ENCODE measurements at regions not wholly inside any gene's neighbourhood (a gene's known extent, or its start where the extent isn't known, plus 50 kb on each side); places are given as distances from the start of the nearest gene placed in this dataset.

DNA sequence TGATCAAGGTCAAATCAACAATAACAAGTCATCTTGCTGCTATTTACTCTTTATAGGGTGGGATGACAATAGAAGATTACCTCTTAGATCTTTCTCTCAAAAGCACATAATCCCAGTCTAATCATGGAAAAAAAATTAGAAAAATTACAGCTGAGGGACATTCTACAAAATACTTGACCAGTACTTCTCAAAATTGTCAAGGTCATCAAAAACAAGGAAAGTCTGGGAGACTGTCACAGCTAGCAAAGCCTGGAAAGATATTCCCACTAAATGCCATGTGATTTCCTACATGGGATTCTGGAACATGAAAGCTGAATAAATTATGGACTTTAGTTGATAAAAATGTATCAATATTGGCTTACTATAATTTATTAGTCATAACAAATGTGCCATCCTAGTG is 276.2 kb downstream of the RNF144A start:
- intact Hi-C loops (cut with DNase I, micrococcal nuclease): no loop called here
- H3K4me3 ChIP-seq: no peak overlapping the region
- no peaks in the 10 kb centered on the region for H3K9me3 ChIP-seq
- TF ChIP-seq, protein P1, sequence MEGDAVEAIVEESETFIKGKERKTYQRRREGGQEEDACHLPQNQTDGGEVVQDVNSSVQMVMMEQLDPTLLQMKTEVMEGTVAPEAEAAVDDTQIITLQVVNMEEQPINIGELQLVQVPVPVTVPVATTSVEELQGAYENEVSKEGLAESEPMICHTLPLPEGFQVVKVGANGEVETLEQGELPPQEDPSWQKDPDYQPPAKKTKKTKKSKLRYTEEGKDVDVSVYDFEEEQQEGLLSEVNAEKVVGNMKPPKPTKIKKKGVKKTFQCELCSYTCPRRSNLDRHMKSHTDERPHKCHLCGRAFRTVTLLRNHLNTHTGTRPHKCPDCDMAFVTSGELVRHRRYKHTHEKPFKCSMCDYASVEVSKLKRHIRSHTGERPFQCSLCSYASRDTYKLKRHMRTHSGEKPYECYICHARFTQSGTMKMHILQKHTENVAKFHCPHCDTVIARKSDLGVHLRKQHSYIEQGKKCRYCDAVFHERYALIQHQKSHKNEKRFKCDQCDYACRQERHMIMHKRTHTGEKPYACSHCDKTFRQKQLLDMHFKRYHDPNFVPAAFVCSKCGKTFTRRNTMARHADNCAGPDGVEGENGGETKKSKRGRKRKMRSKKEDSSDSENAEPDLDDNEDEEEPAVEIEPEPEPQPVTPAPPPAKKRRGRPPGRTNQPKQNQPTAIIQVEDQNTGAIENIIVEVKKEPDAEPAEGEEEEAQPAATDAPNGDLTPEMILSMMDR (IDR thresholded peaks at IDR 0.05): no peak
- ATAC-seq: no peak
- no peak for DNase-seq
- H3K36me3 ChIP-seq (ENCODE audit: low read depth): no peaks in the 10 kb centered on the region
- no peaks in the 10 kb centered on the region for H3K4me1 ChIP-seq (ENCODE audit: low read depth)

DNA sequence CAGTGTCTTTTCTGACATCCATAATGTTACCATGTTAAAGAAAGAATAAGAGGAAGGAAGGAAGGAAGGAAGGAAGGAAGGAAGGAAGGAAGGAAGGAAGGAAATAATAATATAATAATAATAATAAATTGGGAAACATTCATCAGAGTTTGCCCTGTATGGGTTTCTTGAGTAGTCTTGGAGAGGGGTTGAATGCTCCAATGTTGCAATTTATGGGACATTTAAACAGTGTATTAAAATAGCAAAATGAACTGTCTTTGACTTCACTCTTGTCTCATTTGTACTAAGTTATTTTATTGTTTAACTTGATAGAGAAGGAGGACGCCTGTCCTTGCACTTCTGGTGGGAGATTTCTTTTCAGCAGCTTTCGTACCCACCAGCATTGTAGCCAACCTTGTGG is 277.7 kb downstream of the RNF144A start:
- DNase-seq: no peak
- TF ChIP-seq, protein P1 (IDR thresholded peaks at IDR 0.05): no peak
- intact Hi-C loops (cut with DNase I, micrococcal nuclease): no loop called here
- H3K9me3 ChIP-seq: no peaks in the 10 kb centered on the region
- no peaks in the 10 kb centered on the region for H3K4me1 ChIP-seq (ENCODE audit: low read depth)
- no peak overlapping the region for H3K4me3 ChIP-seq
- no peak for ATAC-seq
- H3K36me3 ChIP-seq (ENCODE audit: low read depth): no peaks in the 10 kb centered on the region

DNA sequence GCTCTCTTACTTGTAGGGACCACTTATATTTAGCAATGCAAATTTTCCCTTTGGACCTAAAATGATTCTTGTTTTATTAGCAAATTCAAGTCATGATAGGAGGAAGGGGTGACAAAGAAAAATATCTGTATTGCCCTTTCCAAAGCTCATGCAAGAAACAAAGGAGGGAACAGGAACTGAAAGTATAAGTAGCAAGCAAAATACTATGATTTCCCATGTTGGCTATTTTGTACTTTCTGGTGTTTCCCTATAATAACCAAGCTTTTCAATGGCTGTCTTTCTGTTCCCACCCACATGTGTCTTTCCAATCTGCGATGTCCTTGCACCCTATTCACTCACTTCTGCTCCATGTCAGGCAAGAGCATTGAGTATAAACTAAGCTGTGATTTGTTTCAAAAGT is 279.7 kb downstream of the RNF144A start:
- intact Hi-C loops (cut with DNase I, micrococcal nuclease): no loop called here
- ATAC-seq: no peak
- Histone ChIP-seq H3K9me3 (no peaks in the 10 kb centered on the region), H3K4me1 (ENCODE audit: low read depth) (no peaks in the 10 kb centered on the region), H3K4me3 (no peak overlapping the region), H3K36me3 (ENCODE audit: low read depth) (no peaks in the 10 kb centered on the region)
- DNase-seq: no peak
- TF ChIP-seq, protein P1 (IDR thresholded peaks at IDR 0.05): no peak

DNA sequence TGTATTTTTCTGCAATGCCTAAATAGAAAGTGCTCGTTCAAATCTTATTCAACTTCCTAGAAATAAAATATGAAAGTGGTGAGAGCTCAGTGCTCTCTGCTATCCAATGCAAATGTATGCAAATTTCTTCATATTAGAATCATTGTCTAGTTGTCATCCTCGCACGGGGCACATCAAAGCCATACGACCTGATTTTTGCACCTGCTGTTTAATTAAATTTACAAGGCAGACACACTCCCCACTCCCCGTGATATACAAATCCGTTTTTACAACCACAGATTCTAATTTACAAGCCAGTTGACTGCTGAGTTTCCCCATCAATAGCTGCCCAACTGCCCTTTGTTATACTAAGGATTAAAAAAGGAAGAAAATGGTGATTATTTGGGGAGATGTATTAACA is 284.6 kb downstream of the RNF144A start:
- TF ChIP-seq, protein P1 (IDR thresholded peaks at IDR 0.05): no peak
- no peak for ATAC-seq
- H3K4me3 ChIP-seq: no peak overlapping the region
- intact Hi-C loops (cut with DNase I, micrococcal nuclease): loop anchor here in 1 of 2 donors (10.0 kb wide), 1 partner anchor 1493 kb away; no protein-coding TSS in a partner anchor
- no peaks in the 10 kb centered on the region for H3K4me1 ChIP-seq (ENCODE audit: low read depth)
- H3K36me3 ChIP-seq (ENCODE audit: low read depth): no peaks in the 10 kb centered on the region
- no peaks in the 10 kb centered on the region for H3K9me3 ChIP-seq
- DNase-seq: no peak

DNA sequence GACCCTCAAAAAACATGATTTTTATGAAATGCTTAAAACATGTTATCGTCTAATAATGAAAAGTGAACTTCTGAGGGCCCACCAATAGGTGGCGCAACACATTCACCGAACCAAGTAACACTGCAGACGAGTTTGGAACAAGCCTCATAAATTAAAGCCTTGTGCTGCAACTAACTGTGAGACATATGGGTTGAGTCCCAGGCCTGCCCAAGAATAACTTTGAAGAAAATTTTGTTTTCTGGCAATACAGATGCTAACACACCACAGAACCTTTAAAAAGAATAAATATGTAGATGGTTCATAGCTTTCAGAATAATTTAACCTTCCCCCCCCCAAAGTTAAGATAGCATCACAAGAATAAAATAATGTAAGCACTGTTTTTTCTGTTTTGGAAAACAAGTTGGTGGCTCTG is 285.9 kb downstream of the RNF144A start:
- intact Hi-C loops (cut with DNase I, micrococcal nuclease): loop anchor here in 1 of 2 donors (10.0 kb wide), 1 partner anchor 1492 kb away; no protein-coding TSS in a partner anchor
- H3K9me3 ChIP-seq: no peaks in the 10 kb centered on the region
- no peaks in the 10 kb centered on the region for H3K4me1 ChIP-seq (ENCODE audit: low read depth)
- H3K36me3 ChIP-seq (ENCODE audit: low read depth): no peaks in the 10 kb centered on the region
- ATAC-seq (peak; percentile 55), DNase-seq (peak in 2 of 3 donors; percentile 26 to 53)
- H3K4me3 ChIP-seq: no peak overlapping the region
- TF ChIP-seq, protein P1 (IDR thresholded peaks at IDR 0.05): peak; percentile 67

Data from mucosa of descending colon (tissue), 3 donors.